Breast epithelium (tissue), 4 donors: ENCODE measurements at regions not wholly inside any gene's neighbourhood (a gene's known extent, or its start where the extent isn't known, plus 50 kb on each side); places are given as distances from the start of the nearest gene placed in this dataset.

Experiments used
- DNase-seq, 2 donors: peaks; one replicate each; pipeline ENCODE4 v3.0.0-alpha.2; 2019; ENCODE audit warnings: low spot score in 2 of 2
- H3K27ac ChIP-seq, 2 donors: fragments of 200-600 bp; sonication (generic) in 1 of 2; one replicate each; pipeline ENCODE4 v1.5.1; 2016 to 2019; ENCODE audit warnings: mild to moderate bottlenecking in 1 of 2
- H3K27me3 ChIP-seq, 2 donors: fragments of 200-600 bp; sonication (generic) in 1 of 2; one replicate each; pipeline versions ENCODE4 v1.5.1 to v1.6.0; 2017 to 2019; ENCODE audit warnings: control low read depth in 1 of 2, mild to moderate bottlenecking in 1 of 2
- H3K36me3 ChIP-seq: fragments of 200-600 bp; one replicate; pipeline ENCODE4 v1.5.1; 2019
- H3K4me1 ChIP-seq, 2 donors: fragments of 200-600 bp; sonication (generic); one replicate each; pipeline ENCODE4 v1.5.1; 2016 to 2019; ENCODE audit warnings: control low read depth in 1 of 2
- H3K4me3 ChIP-seq, 3 donors: fragments of 200-600 bp; sonication (generic); 1 replicate in 2 of 3; 2 replicates in 1 of 3; pipeline ENCODE4 v1.5.1; 2016 to 2019; ENCODE audit warnings: mild to moderate bottlenecking in 3 of 3, moderate library complexity in 2 of 3
- H3K9me3 ChIP-seq, 2 donors: fragments of 200-600 bp; sonication (generic) in 1 of 2; one replicate each; pipeline ENCODE4 v1.5.1; 2016 to 2019; ENCODE audit warnings: control low read depth in 1 of 2
- CTCF ChIP-seq, 3 donors: fragments of 450-650 bp; IDR thresholded peaks; one replicate each; pipeline ENCODE4 v1.5.1; 2016 to 2017; ENCODE audit warnings: antibody characterized with exemption in 3 of 3, mild to moderate bottlenecking in 3 of 3, moderate library complexity in 3 of 3
- POLR2A ChIP-seq: fragments of 450-650 bp; IDR thresholded peaks from one replicate; pipeline ENCODE4 v1.6.1; 2016; ENCODE audit warnings: antibody characterized with exemption, mild to moderate bottlenecking, moderate library complexity
- POLR2AphosphoS5 ChIP-seq, 3 donors: sonication (generic); formaldehyde crosslinking; IDR thresholded peaks; one replicate each; pipeline ENCODE4 v1.6.1; 2017; ENCODE audit warnings: antibody characterized with exemption in 3 of 3
- intact Hi-C: fragments of 100-400 bp; cut with DNase I; formaldehyde crosslinking; loops from one replicate; pipeline ENCODE4 v1.15.1; 2023; ENCODE audit warnings: low total_unique reads

GRCh38 chr17:62892061-62892675 is 73.9 kb upstream of the TANC2 start:
- Histone ChIP-seq H3K9me3 (no peaks in the 10 kb centered on the region), H3K36me3 (no peaks in the 10 kb centered on the region), H3K4me1 (peaks cover 0 to 8% of the 10 kb centered on the region in 2 donors), H3K4me3 (no peak overlapping the region), H3K27me3 (no peaks in the 10 kb centered on the region), H3K27ac (peak overlapping the region; percentile 74 to 76)
- DNase-seq = no peak
- intact Hi-C loops = no loop called here
- TF ChIP-seq CTCF (IDR thresholded peaks at IDR 0.05) = no peak
- TF ChIP-seq POLR2AphosphoS5 (IDR thresholded peaks at IDR 0.05) = no peak
- TF ChIP-seq POLR2A = no peak

GRCh38 chr17:62891659-62892058 is 74.4 kb upstream of the TANC2 start:
- Histone ChIP-seq H3K4me1 (peaks cover 0 to 8% of the 10 kb centered on the region in 2 donors), H3K4me3 (no peak overlapping the region), H3K9me3 (no peaks in the 10 kb centered on the region), H3K27me3 (no peaks in the 10 kb centered on the region), H3K27ac (no peak overlapping the region), H3K36me3 (no peaks in the 10 kb centered on the region)
- DNase-seq = no peak
- intact Hi-C loops = no loop called here
- TF ChIP-seq POLR2AphosphoS5 (IDR thresholded peaks at IDR 0.05) (no peak), POLR2A (no peak), CTCF (IDR thresholded peaks at IDR 0.05) (no peak)

- Histone ChIP-seq H3K27ac (no peak overlapping the region), H3K4me3 (no peak overlapping the region), H3K36me3 (no peaks in the 10 kb centered on the region), H3K27me3 (no peaks in the 10 kb centered on the region), H3K4me1 (peaks cover 0 to 8% of the 10 kb centered on the region in 2 donors), H3K9me3 (no peaks in the 10 kb centered on the region)
- intact Hi-C loops = no loop called here
- TF ChIP-seq POLR2AphosphoS5 (IDR thresholded peaks at IDR 0.05) (no peak), CTCF (IDR thresholded peaks at IDR 0.05) (no peak), POLR2A (no peak)
- no peak for DNase-seq
Measured at GRCh38 chr17:62888765-62889164, 77.3 kb upstream of the TANC2 start.

- H3K4me1 ChIP-seq = peaks cover 0 to 8% of the 10 kb centered on the region in 2 donors
- no peak overlapping the region for H3K27ac ChIP-seq
- no peaks in the 10 kb centered on the region for H3K36me3 ChIP-seq
- no peak overlapping the region for H3K4me3 ChIP-seq
- TF ChIP-seq CTCF (IDR thresholded peaks at IDR 0.05) (no peak), POLR2AphosphoS5 (IDR thresholded peaks at IDR 0.05) (no peak), POLR2A (no peak)
- intact Hi-C loops = no loop called here
- H3K27me3 ChIP-seq = no peaks in the 10 kb centered on the region
- no peak for DNase-seq
- no peaks in the 10 kb centered on the region for H3K9me3 ChIP-seq
Measured at GRCh38 chr17:62888148-62888547, 77.9 kb upstream of the TANC2 start.

GRCh38 chr17:62887437-62887836 is 78.6 kb upstream of the TANC2 start:
- Histone ChIP-seq H3K27ac (no peak overlapping the region), H3K9me3 (no peaks in the 10 kb centered on the region), H3K4me1 (peaks cover 0 to 4% of the 10 kb centered on the region in 2 donors), H3K27me3 (no peaks in the 10 kb centered on the region), H3K36me3 (no peaks in the 10 kb centered on the region), H3K4me3 (no peak overlapping the region)
- no peak for DNase-seq
- intact Hi-C loops = no loop called here
- no peak for TF ChIP-seq POLR2A
- no peak for TF ChIP-seq CTCF (IDR thresholded peaks at IDR 0.05)
- TF ChIP-seq POLR2AphosphoS5 (IDR thresholded peaks at IDR 0.05) = no peak
